ENCODE measurements at regions not wholly inside any gene's neighbourhood (a gene's known extent, or its start where the extent isn't known, plus 50 kb on each side); places are given as distances from the start of the nearest gene placed in this dataset.

- no peak overlapping the region for H3K4me3 ChIP-seq (ENCODE audit: low read depth, low read length, poor library complexity, severe bottlenecking)
- no TSS peak for BruUV-seq (replicated peaks)
- CTCF ChIA-PET, result no interaction called here
Measured at GRCh38 chr20:58025233-58025632, 203.2 kb downstream of the ANKRD60 start.

GRCh38 chr20:58024241-58024721, 204.2 kb downstream of the ANKRD60 start:
- Histone ChIP-seq H3K36me3 (ENCODE audit: insufficient read depth, low read length, poor library complexity, severe bottlenecking) (no peaks in the 10 kb centered on the region), H3K27ac (ENCODE audit: low read depth, low read length, poor library complexity, severe bottlenecking) (no peak overlapping the region), H3K4me3 (ENCODE audit: low read depth, low read length, poor library complexity, severe bottlenecking) (no peak overlapping the region), H3K9me3 (ENCODE audit: low read depth, low read length, poor library complexity, severe bottlenecking) (no peaks in the 10 kb centered on the region), H3K4me1 (ENCODE audit: insufficient read depth, low read length, poor library complexity, severe bottlenecking) (no peaks in the 10 kb centered on the region), H3K27me3 (replicated peaks; ENCODE audit: insufficient read depth, low read depth, low read length, poor library complexity) (no peaks in the 10 kb centered on the region)
- ChIA-PET CTCF (no interaction called here), POLR2A (ENCODE audit: low non-redundant PET) (no interaction called here)
- TF ChIP-seq EZH2 (IDR thresholded peaks at IDR 0.05; ENCODE audit: borderline replicate concordance, low read depth, low read length, poor library complexity, severe bottlenecking) (no peak), CTCF (conservative IDR thresholded peaks at IDR 0.05; ENCODE audit: low read depth, low read length) (no peak)
- no TSS peak for BruUV-seq (replicated peaks)
- DNase-seq (ENCODE audit: low spot score), result no peak
- intact Hi-C loops (cut with micrococcal nuclease; ENCODE audit: unreplicated experiment), result no loop called here

More at GRCh38 chr20:58025233-58025632, 203.2 kb downstream of the ANKRD60 start:
- POLR2A ChIA-PET (ENCODE audit: low non-redundant PET), result no interaction called here
- DNase-seq (ENCODE audit: low spot score), result no peak
- intact Hi-C loops (cut with micrococcal nuclease; ENCODE audit: unreplicated experiment), result no loop called here
- H3K27ac ChIP-seq (ENCODE audit: low read depth, low read length, poor library complexity, severe bottlenecking), result no peak overlapping the region
- H3K36me3 ChIP-seq (ENCODE audit: insufficient read depth, low read length, poor library complexity, severe bottlenecking), result no peaks in the 10 kb centered on the region
- no peaks in the 10 kb centered on the region for H3K27me3 ChIP-seq (replicated peaks; ENCODE audit: insufficient read depth, low read depth, low read length, poor library complexity)
- no peak for TF ChIP-seq EZH2 (IDR thresholded peaks at IDR 0.05; ENCODE audit: borderline replicate concordance, low read depth, low read length, poor library complexity, severe bottlenecking)
- TF ChIP-seq CTCF (conservative IDR thresholded peaks at IDR 0.05; ENCODE audit: low read depth, low read length), result no peak
- H3K9me3 ChIP-seq (ENCODE audit: low read depth, low read length, poor library complexity, severe bottlenecking), result no peaks in the 10 kb centered on the region
- no peaks in the 10 kb centered on the region for H3K4me1 ChIP-seq (ENCODE audit: insufficient read depth, low read length, poor library complexity, severe bottlenecking)

GRCh38 chr20:58023781-58024180, 204.7 kb downstream of the ANKRD60 start:
- BruUV-seq (replicated peaks), result no TSS peak

More at GRCh38 chr20:58023781-58024180, 204.7 kb downstream of the ANKRD60 start:
- H3K4me3 ChIP-seq (ENCODE audit: low read depth, low read length, poor library complexity, severe bottlenecking), result no peak overlapping the region
- ChIA-PET CTCF (no interaction called here), POLR2A (ENCODE audit: low non-redundant PET) (no interaction called here)
- DNase-seq (ENCODE audit: low spot score), result no peak
- no peaks in the 10 kb centered on the region for H3K27me3 ChIP-seq (replicated peaks; ENCODE audit: insufficient read depth, low read depth, low read length, poor library complexity)
- H3K9me3 ChIP-seq (ENCODE audit: low read depth, low read length, poor library complexity, severe bottlenecking), result no peaks in the 10 kb centered on the region
- no peaks in the 10 kb centered on the region for H3K36me3 ChIP-seq (ENCODE audit: insufficient read depth, low read length, poor library complexity, severe bottlenecking)
- H3K27ac ChIP-seq (ENCODE audit: low read depth, low read length, poor library complexity, severe bottlenecking), result no peak overlapping the region
- TF ChIP-seq CTCF (conservative IDR thresholded peaks at IDR 0.05; ENCODE audit: low read depth, low read length), result no peak
- TF ChIP-seq EZH2 (IDR thresholded peaks at IDR 0.05; ENCODE audit: borderline replicate concordance, low read depth, low read length, poor library complexity, severe bottlenecking), result no peak
- H3K4me1 ChIP-seq (ENCODE audit: insufficient read depth, low read length, poor library complexity, severe bottlenecking), result no peaks in the 10 kb centered on the region
- intact Hi-C loops (cut with micrococcal nuclease; ENCODE audit: unreplicated experiment), result no loop called here
